Transverse colon (tissue), 4 donors: ENCODE measurements at regions not wholly inside any gene's neighbourhood (a gene's known extent, or its start where the extent isn't known, plus 50 kb on each side); places are given as distances from the start of the nearest gene placed in this dataset.

Experiments used
- DNase-seq: peaks from one replicate; pipeline ENCODE4 v3.0.0-alpha.2; 2019
- H3K27ac ChIP-seq, 4 donors: fragments of 200-600 bp; sonication (generic); 2 replicates each; pipeline ENCODE4 v1.5.1; 2016 to 2018; ENCODE audit warnings: inconsistent platforms in 4 of 4
- H3K27me3 ChIP-seq: fragments of 200-600 bp; sonication (generic); 2 replicates; pipeline ENCODE4 v1.5.1; 2017; ENCODE audit warnings: inconsistent platforms
- H3K36me3 ChIP-seq, 4 donors: fragments of 200-600 bp; sonication (generic); 2 replicates each; pipeline ENCODE4 v1.5.1; 2017 to 2019; ENCODE audit warnings: inconsistent platforms in 4 of 4
- H3K4me1 ChIP-seq, 4 donors: fragments of 200-600 bp; sonication (generic); 2 replicates each; pipeline ENCODE4 v1.5.1; 2017 to 2020; ENCODE audit warnings: inconsistent platforms in 4 of 4
- H3K4me3 ChIP-seq, 4 donors: fragments of 200-600 bp; sonication (generic); 1 replicate in 1 of 4; 2 replicates in 3 of 4; pipeline versions ENCODE4 v1.5.1 to v1.6.1; 2017 to 2019; ENCODE audit warnings: inconsistent platforms in 4 of 4
- H3K9me3 ChIP-seq, 2 donors: fragments of 200-600 bp; sonication (generic); 2 replicates each; pipeline ENCODE4 v1.5.1; 2017 to 2019; ENCODE audit warnings: inconsistent platforms in 2 of 2
- EP300 ChIP-seq: sonication (generic); formaldehyde crosslinking; IDR thresholded peaks from one replicate; pipeline ENCODE4 v1.6.1; 2017; ENCODE audit warnings: antibody characterized with exemption, low read depth
- POLR2A ChIP-seq: fragments of 450-650 bp; IDR thresholded peaks from one replicate; pipeline ENCODE4 v1.6.1; 2016; ENCODE audit warnings: antibody characterized with exemption, mild to moderate bottlenecking, moderate library complexity
- POLR2AphosphoS5 ChIP-seq, 3 donors: sonication (generic); formaldehyde crosslinking; IDR thresholded peaks; one replicate each; pipeline ENCODE4 v1.6.1; 2016; ENCODE audit warnings: antibody characterized with exemption in 3 of 3
- whole genome bisulfite sequencing, 2 donors: methylation state at CpG; one replicate each; pipeline ENCODE4 v1.1.5; 2018; ENCODE audit warnings: low coverage in 1 of 2; 5-methylcytosine and 5-hydroxymethylcytosine counted together
- in situ Hi-C, 4 donors: fragments of 200-750 bp; cut with MboI; loops; one replicate each; pipeline versions ENCODE4 v1.15.0 to v1.15.1; 2017; ENCODE audit warnings: low sequenced_read_pairs in 3 of 4, low pct_ligation_motif_present in 1 of 4, low pct_unique_long_range_greater_than_20kb in 1 of 4
- intact Hi-C: fragments of 100-400 bp; cut with DNase I; formaldehyde crosslinking; loops from one replicate; pipeline ENCODE4 v1.15.1; 2023; ENCODE audit warnings: low total_unique reads
- TF ChIP-seq, protein P1 (sequence below), 5 experiments: fragments of 200-600 bp in 3 of 5; fragments of 450-650 bp in 2 of 5; sonication (generic) in 3 of 5; IDR thresholded peaks; 1 replicate in 2 of 5; 2 replicates in 3 of 5; pipeline ENCODE4 v1.5.1; 2016 to 2017; ENCODE audit warnings: antibody characterized with exemption in 5 of 5, inconsistent platforms in 3 of 5, mild to moderate bottlenecking in 2 of 5, moderate library complexity in 1 of 5

DNA sequence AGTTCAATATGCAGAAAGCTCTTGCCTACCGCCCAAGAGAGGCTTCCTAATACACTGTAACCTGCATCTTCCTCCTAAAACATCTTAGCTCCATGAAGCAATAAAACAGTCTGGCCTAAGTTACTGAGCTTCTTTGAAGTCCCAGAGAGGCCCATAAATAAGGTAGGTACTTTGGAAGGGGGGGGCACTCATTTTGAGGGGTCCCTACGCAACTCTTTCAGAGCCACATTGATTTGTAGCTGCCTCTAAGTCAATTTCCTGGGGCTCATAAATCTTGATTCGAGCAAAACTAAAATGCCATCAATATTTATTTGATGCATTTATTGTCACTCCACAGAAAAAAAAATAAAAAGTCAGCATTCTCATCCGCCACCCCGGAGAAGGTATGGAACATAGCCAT, 60.4 kb upstream of the SIX2 start:
- intact Hi-C loops (no loop called here), in situ Hi-C loops (no loop called here)
- peaks cover 11% of the 10 kb centered on the region for H3K27me3 ChIP-seq
- H3K4me1 ChIP-seq: no peaks in the 10 kb centered on the region
- no peak for DNase-seq
- no peaks in the 10 kb centered on the region for H3K36me3 ChIP-seq
- H3K9me3 ChIP-seq: no peaks in the 10 kb centered on the region
- 53 to 59% methylated on average over 5 of the region's 5 CpGs for WGBS, 2 donors
- TF ChIP-seq EP300 (no peak), POLR2AphosphoS5 (IDR thresholded peaks at IDR 0.05) (no peak), POLR2A (no peak)
- TF ChIP-seq, protein P1, sequence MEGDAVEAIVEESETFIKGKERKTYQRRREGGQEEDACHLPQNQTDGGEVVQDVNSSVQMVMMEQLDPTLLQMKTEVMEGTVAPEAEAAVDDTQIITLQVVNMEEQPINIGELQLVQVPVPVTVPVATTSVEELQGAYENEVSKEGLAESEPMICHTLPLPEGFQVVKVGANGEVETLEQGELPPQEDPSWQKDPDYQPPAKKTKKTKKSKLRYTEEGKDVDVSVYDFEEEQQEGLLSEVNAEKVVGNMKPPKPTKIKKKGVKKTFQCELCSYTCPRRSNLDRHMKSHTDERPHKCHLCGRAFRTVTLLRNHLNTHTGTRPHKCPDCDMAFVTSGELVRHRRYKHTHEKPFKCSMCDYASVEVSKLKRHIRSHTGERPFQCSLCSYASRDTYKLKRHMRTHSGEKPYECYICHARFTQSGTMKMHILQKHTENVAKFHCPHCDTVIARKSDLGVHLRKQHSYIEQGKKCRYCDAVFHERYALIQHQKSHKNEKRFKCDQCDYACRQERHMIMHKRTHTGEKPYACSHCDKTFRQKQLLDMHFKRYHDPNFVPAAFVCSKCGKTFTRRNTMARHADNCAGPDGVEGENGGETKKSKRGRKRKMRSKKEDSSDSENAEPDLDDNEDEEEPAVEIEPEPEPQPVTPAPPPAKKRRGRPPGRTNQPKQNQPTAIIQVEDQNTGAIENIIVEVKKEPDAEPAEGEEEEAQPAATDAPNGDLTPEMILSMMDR (IDR thresholded peaks at IDR 0.05): no peak
- H3K4me3 ChIP-seq: no peak overlapping the region
- H3K27ac ChIP-seq: no peak overlapping the region

DNA sequence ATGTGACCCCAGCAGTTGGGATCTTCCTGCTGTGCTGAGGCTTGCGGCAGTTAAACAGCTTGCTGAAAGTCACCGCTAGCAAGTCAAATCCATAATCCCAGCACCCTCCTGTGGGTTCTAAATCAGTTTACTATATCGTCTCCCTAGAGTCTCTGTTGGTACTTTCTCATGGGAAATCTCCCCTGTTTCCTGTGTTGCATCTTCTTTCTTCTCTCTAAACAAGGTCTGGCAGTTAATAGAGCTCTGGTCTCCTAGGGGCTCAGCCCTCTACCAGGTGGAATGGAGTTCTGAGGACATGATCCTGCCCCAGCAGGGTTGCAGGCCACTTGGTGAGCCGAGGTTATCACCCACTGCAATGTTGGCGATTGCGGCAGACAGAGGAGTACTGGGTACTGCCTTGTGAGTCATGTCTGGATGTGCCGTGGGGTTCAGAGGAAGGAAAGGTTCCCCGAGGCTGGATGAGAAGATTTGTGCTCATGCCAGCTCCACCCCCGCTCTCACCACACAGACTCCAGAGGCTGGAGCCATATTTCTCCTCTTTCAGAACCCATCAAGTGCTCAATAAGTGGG, 59.4 kb upstream of the SIX2 start:
- DNase-seq: no peak
- no peak overlapping the region for H3K4me3 ChIP-seq
- H3K4me1 ChIP-seq: no peaks in the 10 kb centered on the region
- TF ChIP-seq EP300 (no peak), POLR2A (no peak), POLR2AphosphoS5 (IDR thresholded peaks at IDR 0.05) (no peak)
- TF ChIP-seq, protein P1 (IDR thresholded peaks at IDR 0.05): no peak
- H3K27me3 ChIP-seq: peaks cover 11% of the 10 kb centered on the region
- WGBS, 2 donors: 64 to 86% methylated on average over 5 to 9 of the region's 9 CpGs
- in situ Hi-C loops (no loop called here), intact Hi-C loops (no loop called here)
- H3K9me3 ChIP-seq: no peaks in the 10 kb centered on the region
- H3K36me3 ChIP-seq: no peaks in the 10 kb centered on the region
- H3K27ac ChIP-seq: no peak overlapping the region

DNA sequence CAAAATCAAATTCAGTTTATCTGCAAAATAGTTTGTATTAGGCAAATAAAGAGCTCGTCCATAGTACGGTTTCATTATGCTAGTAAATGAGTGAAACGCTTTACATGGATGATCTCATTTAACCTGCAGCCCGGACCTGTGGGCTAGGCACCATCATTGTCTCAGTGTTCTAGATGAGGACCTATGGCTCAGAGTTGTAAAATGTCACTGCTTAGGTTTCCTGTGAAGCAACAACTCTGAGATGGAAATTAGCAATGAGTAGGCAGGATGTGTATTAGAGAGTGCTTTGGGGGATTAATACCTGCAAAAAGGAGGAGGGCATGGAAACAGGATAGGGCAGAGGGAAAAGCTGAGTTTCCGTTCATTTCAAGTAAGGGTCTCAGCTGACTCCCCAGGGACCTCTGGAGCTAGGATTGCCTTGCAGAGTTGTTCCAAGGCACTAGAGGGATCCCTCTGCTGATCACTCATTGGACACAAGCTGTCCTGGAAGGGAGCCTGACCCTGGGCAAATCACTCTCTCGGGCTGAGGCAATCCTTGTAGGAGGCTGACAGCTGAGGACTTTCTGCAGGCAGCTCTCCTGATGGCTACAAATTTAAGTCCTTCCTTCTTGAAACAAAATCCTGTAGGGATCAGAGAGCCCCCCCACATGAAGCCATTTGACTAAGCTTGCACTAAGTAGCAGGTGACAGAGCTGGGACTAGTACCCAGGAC, 58.8 kb upstream of the SIX2 start:
- TF ChIP-seq POLR2AphosphoS5 (IDR thresholded peaks at IDR 0.05) (no peak), POLR2A (no peak), EP300 (no peak)
- TF ChIP-seq, protein P1 (IDR thresholded peaks at IDR 0.05): no peak
- H3K27me3 ChIP-seq: peaks cover 11% of the 10 kb centered on the region
- H3K4me1 ChIP-seq: no peaks in the 10 kb centered on the region
- H3K27ac ChIP-seq: no peak overlapping the region
- H3K4me3 ChIP-seq: no peak overlapping the region
- no peaks in the 10 kb centered on the region for H3K36me3 ChIP-seq
- DNase-seq: no peak
- in situ Hi-C loops (no loop called here), intact Hi-C loops (no loop called here)
- no peaks in the 10 kb centered on the region for H3K9me3 ChIP-seq
- 70 to 88% methylated on average over 3 to 6 of the region's 6 CpGs for WGBS, 2 donors
